Pancreas (tissue), 10 donors: ENCODE measurements at regions not wholly inside any gene's neighbourhood (a gene's known extent, or its start where the extent isn't known, plus 50 kb on each side); places are given as distances from the start of the nearest gene placed in this dataset.
A peak's percentile ranks its signal among the peaks of the same experiment; 100 is the strongest.

Source experiments
- ATAC-seq, 4 donors: fragments of 200-7000 bp; cut with Tn5 transposase; one replicate each; pipeline versions ENCODE4 v1.8.0 to v1.9.1; 2020; ENCODE audit warnings: mild to moderate bottlenecking in 4 of 4, moderate library complexity in 4 of 4
- DNase-seq, 6 donors: peaks; one replicate each; pipeline ENCODE4 v3.0.0-alpha.2; 2020
- FAIRE-seq: peaks from 2 replicates; lab custom pipeline; 2012; peaks lifted over from hg19 to GRCh38; lab: Jason Lieb, UNC
- H3K27ac ChIP-seq, 4 donors: fragments of 200-600 bp; sonication (generic); 1 replicate in 3 of 4; 2 replicates in 1 of 4; pipeline versions ENCODE4 v1.5.0 to v1.8.0; 2020
- H3K27me3 ChIP-seq, 4 donors: fragments of 200-600 bp; one replicate each; pipeline ENCODE4 v1.8.0; 2021
- H3K36me3 ChIP-seq, 3 donors: fragments of 200-600 bp; sonication (generic) in 1 of 3; one replicate each; pipeline versions ENCODE4 v1.5.0 to v1.8.0; 2020 to 2021
- H3K4me1 ChIP-seq, 3 donors: fragments of 200-600 bp; one replicate each; pipeline ENCODE4 v1.8.0; 2021
- H3K4me3 ChIP-seq, 4 donors: fragments of 200-600 bp; sonication (generic) in 2 of 4; one replicate each; pipeline versions ENCODE4 v1.5.0 to v1.8.0; 2020 to 2021
- H3K9me3 ChIP-seq, 4 donors: fragments of 200-600 bp; one replicate each; pipeline ENCODE4 v1.8.0; 2021
- CTCF ChIP-seq, 4 donors: fragments of 200-600 bp; sonication (generic) in 3 of 4; IDR thresholded peaks; one replicate each; pipeline versions ENCODE4 v1.5.0 to v1.8.0; 2021; ENCODE audit warnings: antibody characterized with exemption in 4 of 4
- WGBS, 2 donors: extraction: QIAGEN DNeasy Blood & Tissue Kit; methylation state at CpG; one replicate each; pipeline ENCODE4 v1.1.7; 2013; 5-methylcytosine and 5-hydroxymethylcytosine counted together
- intact Hi-C, 3 donors: fragments of 100-400 bp; cut with DNase I; formaldehyde crosslinking; loops; one replicate each; pipeline versions ENCODE4 v1.11.1 to v1.14.2; 2022
- donor health status: healthy with polysubstance abuse.
- donor health status: DM: no; HTN: no; CAD: no; lungs with moderate emphysema.
- donor health status: DM: no; HTN: no; CAD: no.
- donor health status: control.
- donor health status: control.
- donor health status: Bipolar disorder and iron deficiency.
- donor health status: DM: yes; HTN: yes; CAD: no.
- donor health status: DM: no; HTN: no; CAD: no.
- donor health status: DM: no; HTN: no; CAD: no.
- donor health status: DM: yes; HTN: yes; CAD: no.

- Histone ChIP-seq H3K36me3 (no peaks in the 10 kb centered on the region), H3K4me3 (no peak overlapping the region), H3K27ac (no peak overlapping the region), H3K9me3 (no peaks in the 10 kb centered on the region), H3K27me3 (peaks cover 0 to 12% (median 0%) of the 10 kb centered on the region in 4 donors), H3K4me1 (no peaks in the 10 kb centered on the region)
- no peak for DNase-seq
- no peak for FAIRE-seq
- intact Hi-C loops = no loop called here
- no peak for ATAC-seq
- WGBS, 2 donors = 74% methylated on average over 7 of the region's 7 CpGs
- TF ChIP-seq CTCF (IDR thresholded peaks at IDR 0.05) = no peak
Observed at GRCh38 chrX:94204524-94204923, 530.5 kb downstream of the FAM133A start.

GRCh38 chrX:94216738-94217137, 542.7 kb downstream of the FAM133A start:
- intact Hi-C loops = no loop called here
- DNase-seq (no peak), FAIRE-seq (no peak), ATAC-seq (no peak)
- H3K4me1 ChIP-seq = no peaks in the 10 kb centered on the region
- WGBS, 2 donors = 74 to 86% methylated on average over 1 of the region's 1 CpG
- H3K36me3 ChIP-seq = no peaks in the 10 kb centered on the region
- no peak for TF ChIP-seq CTCF (IDR thresholded peaks at IDR 0.05)
- no peak overlapping the region for H3K4me3 ChIP-seq
- H3K9me3 ChIP-seq = no peaks in the 10 kb centered on the region
- H3K27me3 ChIP-seq = no peaks in the 10 kb centered on the region
- H3K27ac ChIP-seq = no peak overlapping the region

GRCh38 chrX:94252211-94252610, 578.2 kb downstream of the FAM133A start:
- no peak overlapping the region for H3K27ac ChIP-seq
- intact Hi-C loops = no loop called here
- peak; percentile 44 to 81 (median 72) for ATAC-seq
- no peaks in the 10 kb centered on the region for H3K36me3 ChIP-seq
- WGBS, 2 donors = 43 to 46% methylated on average over 2 of the region's 2 CpGs
- H3K4me3 ChIP-seq = no peak overlapping the region
- H3K9me3 ChIP-seq = no peaks in the 10 kb centered on the region
- H3K27me3 ChIP-seq = peaks cover 0 to 10% (median 2%) of the 10 kb centered on the region in 4 donors
- no peak for DNase-seq
- peak; percentile 9 for FAIRE-seq
- no peak for TF ChIP-seq CTCF (IDR thresholded peaks at IDR 0.05)
- no peaks in the 10 kb centered on the region for H3K4me1 ChIP-seq

GRCh38 chrX:94256396-94256795, 582.4 kb downstream of the FAM133A start:
- TF ChIP-seq CTCF (IDR thresholded peaks at IDR 0.05) = no peak
- H3K4me1 ChIP-seq = no peaks in the 10 kb centered on the region
- no peaks in the 10 kb centered on the region for H3K36me3 ChIP-seq
- 52 to 76% methylated on average over 1 of the region's 1 CpG for WGBS, 2 donors
- no peak overlapping the region for H3K4me3 ChIP-seq
- ATAC-seq (peak in 3 of 4 donors; percentile 34 to 57 (median 52)), FAIRE-seq (no peak), DNase-seq (no peak)
- H3K27ac ChIP-seq = no peak overlapping the region
- intact Hi-C loops = no loop called here
- H3K27me3 ChIP-seq = no peaks in the 10 kb centered on the region
- H3K9me3 ChIP-seq = no peaks in the 10 kb centered on the region

GRCh38 chrX:94265323-94265722, 591.3 kb downstream of the FAM133A start:
- Histone ChIP-seq H3K4me1 (no peaks in the 10 kb centered on the region), H3K4me3 (no peak overlapping the region), H3K36me3 (no peaks in the 10 kb centered on the region), H3K27ac (no peak overlapping the region), H3K27me3 (no peaks in the 10 kb centered on the region), H3K9me3 (no peaks in the 10 kb centered on the region)
- WGBS, 2 donors = 60 to 64% methylated on average over 1 of the region's 1 CpG
- ATAC-seq (no peak), DNase-seq (no peak), FAIRE-seq (no peak)
- intact Hi-C loops = no loop called here
- no peak for TF ChIP-seq CTCF (IDR thresholded peaks at IDR 0.05)
